Esophagus squamous epithelium (tissue), 5 donors: ENCODE measurements at regions not wholly inside any gene's neighbourhood (a gene's known extent, or its start where the extent isn't known, plus 50 kb on each side); places are given as distances from the start of the nearest gene placed in this dataset.
"Not testable (repeated sequence)": the region's sequence is repeated elsewhere in the genome, so short reads cannot be mapped to it uniquely, and the experiment has no call there.

Experiments
- DNase-seq: peaks from one replicate; lab custom pipeline; 2025; lab: John Stamatoyannopoulos, UW
- H3K27ac ChIP-seq, 4 donors: fragments of 200-600 bp; sonication (generic); one replicate each; pipeline ENCODE4 v1.5.1; 2016 to 2019; ENCODE audit warnings: mild to moderate bottlenecking in 1 of 4
- H3K27me3 ChIP-seq, 4 donors: fragments of 200-600 bp; sonication (generic); 1 replicate in 3 of 4; 2 replicates in 1 of 4; pipeline versions ENCODE4 v1.5.1 to v1.6.0; 2017 to 2021; ENCODE audit warnings: antibody characterized with exemption in 1 of 4
- H3K36me3 ChIP-seq, 3 donors: fragments of 200-600 bp; sonication (generic); one replicate each; pipeline ENCODE4 v1.5.1; 2016 to 2019
- H3K4me1 ChIP-seq, 3 donors: fragments of 200-600 bp; sonication (generic); one replicate each; pipeline ENCODE4 v1.5.1; 2017 to 2019
- H3K4me3 ChIP-seq, 4 donors: fragments of 200-600 bp; sonication (generic); 1 replicate in 3 of 4; 2 replicates in 1 of 4; pipeline ENCODE4 v1.5.1; 2016 to 2019; ENCODE audit warnings: mild to moderate bottlenecking in 2 of 4, moderate library complexity in 1 of 4
- H3K9me3 ChIP-seq, 3 donors: fragments of 200-600 bp; sonication (generic); one replicate each; pipeline ENCODE4 v1.5.1; 2016 to 2019
- CTCF ChIP-seq, 6 experiments: fragments of 450-650 bp in 4 of 6; fragments of 200-600 bp in 2 of 6; sonication (generic) in 2 of 6; IDR thresholded peaks; one replicate each; pipeline ENCODE4 v1.5.1; 2016 to 2019; ENCODE audit warnings: antibody characterized with exemption in 6 of 6, mild to moderate bottlenecking in 4 of 6, moderate library complexity in 4 of 6
- POLR2A ChIP-seq, 4 donors: fragments of 450-650 bp; IDR thresholded peaks; one replicate each; pipeline ENCODE4 v1.6.1; 2017; ENCODE audit warnings: antibody characterized with exemption in 4 of 4, mild to moderate bottlenecking in 4 of 4, moderate library complexity in 3 of 4
- WGBS, 2 donors: methylation state at CpG; one replicate each; pipeline ENCODE4 v1.1.5; 2018; 5-methylcytosine and 5-hydroxymethylcytosine counted together
- intact Hi-C: fragments of 100-400 bp; cut with DNase I; formaldehyde crosslinking; loops from one replicate; pipeline ENCODE4 v1.15.0; 2022
- donor health status: DM: yes; HTN: yes; CAD: no.

- Histone ChIP-seq H3K27me3 (no peaks in the 10 kb centered on the region), H3K4me3 (no peak overlapping the region), H3K9me3 (no peaks in the 10 kb centered on the region), H3K27ac (no peak overlapping the region), H3K36me3 (no peaks in the 10 kb centered on the region), H3K4me1 (no peaks in the 10 kb centered on the region)
- WGBS, 2 donors: 38 to 83% methylated on average over 1 of the region's 1 CpG
- no peak for TF ChIP-seq CTCF (IDR thresholded peaks at IDR 0.05)
- no peak for TF ChIP-seq POLR2A (IDR thresholded peaks at IDR 0.05)
- intact Hi-C loops: no loop called here
- no peak for DNase-seq
Observed at GRCh38 chrX:45553417-45553816, 352.7 kb upstream of the DIPK2B start.

- intact Hi-C loops, H3K4me3 ChIP-seq: not testable (repeated sequence)
Observed at GRCh38 chrX:45546697-45547096, 346.0 kb upstream of the DIPK2B start.

GRCh38 chrX:45540181-45540580, 339.5 kb upstream of the DIPK2B start:
- DNase-seq: no peak
- Histone ChIP-seq H3K36me3 (no peaks in the 10 kb centered on the region), H3K9me3 (no peaks in the 10 kb centered on the region), H3K27ac (no peak overlapping the region), H3K4me1 (no peaks in the 10 kb centered on the region), H3K4me3 (no peak overlapping the region), H3K27me3 (no peaks in the 10 kb centered on the region)
- intact Hi-C loops: no loop called here
- WGBS, 2 donors: 60 to 92% methylated on average over 2 of the region's 2 CpGs
- TF ChIP-seq CTCF (IDR thresholded peaks at IDR 0.05): no peak
- no peak for TF ChIP-seq POLR2A (IDR thresholded peaks at IDR 0.05)

More at GRCh38 chrX:45546697-45547096, 346.0 kb upstream of the DIPK2B start:
- not testable (repeated sequence) for DNase-seq, H3K27ac ChIP-seq, H3K27me3 ChIP-seq, H3K4me1 ChIP-seq, H3K36me3 ChIP-seq
- H3K9me3 ChIP-seq: peaks cover 0 to 11% (median 0%) of the 10 kb centered on the region in 3 donors

GRCh38 chrX:45537936-45538335, 337.3 kb upstream of the DIPK2B start:
- Histone ChIP-seq H3K4me1 (no peaks in the 10 kb centered on the region), H3K27ac (no peak overlapping the region), H3K36me3 (no peaks in the 10 kb centered on the region), H3K27me3 (no peaks in the 10 kb centered on the region), H3K4me3 (no peak overlapping the region), H3K9me3 (no peaks in the 10 kb centered on the region)
- intact Hi-C loops: no loop called here
- DNase-seq: no peak
- WGBS, 2 donors: 7 to 36% methylated on average over 1 of the region's 1 CpG
- TF ChIP-seq POLR2A (IDR thresholded peaks at IDR 0.05) (no peak), CTCF (IDR thresholded peaks at IDR 0.05) (no peak)

GRCh38 chrX:45527834-45528233, 327.2 kb upstream of the DIPK2B start:
- H3K27me3 ChIP-seq: no peaks in the 10 kb centered on the region
- H3K27ac ChIP-seq: no peak overlapping the region
- TF ChIP-seq POLR2A (IDR thresholded peaks at IDR 0.05) (no peak), CTCF (IDR thresholded peaks at IDR 0.05) (no peak)
- H3K4me1 ChIP-seq: no peaks in the 10 kb centered on the region
- no peak for DNase-seq
- WGBS, 2 donors: 62 to 89% methylated on average over 4 of the region's 4 CpGs
- no peaks in the 10 kb centered on the region for H3K9me3 ChIP-seq
- intact Hi-C loops: no loop called here
- no peak overlapping the region for H3K4me3 ChIP-seq
- H3K36me3 ChIP-seq: no peaks in the 10 kb centered on the region

GRCh38 chrX:45524805-45525204, 324.1 kb upstream of the DIPK2B start:
- H3K4me3 ChIP-seq: no peak overlapping the region
- intact Hi-C loops: no loop called here
- no peaks in the 10 kb centered on the region for H3K36me3 ChIP-seq
- H3K9me3 ChIP-seq: no peaks in the 10 kb centered on the region
- no peaks in the 10 kb centered on the region for H3K4me1 ChIP-seq
- no peak for DNase-seq
- WGBS, 2 donors: 35 to 45% methylated on average over 3 of the region's 3 CpGs
- TF ChIP-seq POLR2A (IDR thresholded peaks at IDR 0.05) (no peak), CTCF (IDR thresholded peaks at IDR 0.05) (no peak)
- no peaks in the 10 kb centered on the region for H3K27me3 ChIP-seq
- H3K27ac ChIP-seq: no peak overlapping the region
